Loucy (cell line): ENCODE measurements at regions not wholly inside any gene's neighbourhood (a gene's known extent, or its start where the extent isn't known, plus 50 kb on each side); places are given as distances from the start of the nearest gene placed in this dataset.

Experiments used
- H2AFZ ChIP-seq: fragments of 200-600 bp; sonication (generic); 2 replicates; pipeline ENCODE4 v1.6.0; 2016; ENCODE audit warnings: antibody characterized with exemption, mild to moderate bottlenecking, low read length, moderate library complexity
- H3F3A ChIP-seq: fragments of 200-600 bp; 2 replicates; pipeline ENCODE4 v1.6.0; 2016; ENCODE audit warnings: antibody characterized with exemption, low read depth, mild to moderate bottlenecking
- H3K27me3 ChIP-seq: fragments of 200-600 bp; sonication (generic); 2 replicates; pipeline ENCODE4 v1.6.1; 2014; ENCODE audit warnings: low read length, mild to moderate bottlenecking; ENCODE audit not compliant: insufficient read depth, poor library complexity, severe bottlenecking
- H3K36me3 ChIP-seq: fragments of 200-600 bp; sonication (generic); 2 replicates; pipeline ENCODE4 v1.6.1; 2016; ENCODE audit warnings: low read length; ENCODE audit not compliant: insufficient read depth
- H3K4me1 ChIP-seq: fragments of 200-600 bp; sonication (generic); 2 replicates; pipeline ENCODE4 v1.5.1; 2014; ENCODE audit warnings: low read length, mild to moderate bottlenecking; ENCODE audit not compliant: insufficient read depth, poor library complexity, severe bottlenecking
- H3K4me2 ChIP-seq: fragments of 200-600 bp; sonication (generic); 2 replicates; pipeline ENCODE4 v1.6.0; 2014; ENCODE audit warnings: antibody characterized with exemption, low read length, low read depth, mild to moderate bottlenecking; ENCODE audit not compliant: poor library complexity, severe bottlenecking
- H3K4me3 ChIP-seq: fragments of 200-600 bp; sonication (generic); 2 replicates; pipeline ENCODE4 v1.5.1; 2014; ENCODE audit warnings: low read length, mild to moderate bottlenecking, mixed read lengths; ENCODE audit not compliant: poor library complexity, severe bottlenecking
- H3K79me2 ChIP-seq: fragments of 200-600 bp; sonication (generic); 2 replicates; pipeline ENCODE4 v1.6.1; 2014; ENCODE audit warnings: low read length; ENCODE audit not compliant: insufficient read depth
- H3K9ac ChIP-seq: fragments of 200-600 bp; sonication (generic); 2 replicates; pipeline ENCODE4 v1.6.0; 2014; ENCODE audit warnings: mild to moderate bottlenecking, low read depth, low read length, moderate library complexity; ENCODE audit not compliant: poor library complexity, severe bottlenecking
- H3K9me2 ChIP-seq: fragments of 200-600 bp; sonication (generic); replicated peaks from 2 replicates; pipeline ENCODE4 v1.6.1; 2016; ENCODE audit warnings: low read depth, low read length, mixed read lengths
- H3K9me3 ChIP-seq: fragments of 200-600 bp; sonication (generic); 2 replicates; pipeline ENCODE4 v1.6.1; 2014; ENCODE audit warnings: mild to moderate bottlenecking, antibody characterized with exemption, low read length, low read depth; ENCODE audit not compliant: insufficient read depth
- H4K20me1 ChIP-seq: fragments of 200-600 bp; sonication (generic); 2 replicates; pipeline ENCODE4 v1.6.0; 2014; ENCODE audit warnings: antibody characterized with exemption, low read length, mild to moderate bottlenecking; ENCODE audit not compliant: insufficient read depth, poor library complexity, severe bottlenecking
- CTCF ChIP-seq: fragments of 200-600 bp; sonication (generic); conservative IDR thresholded peaks from 2 replicates; pipeline ENCODE4 v1.5.1; 2014; ENCODE audit warnings: mild to moderate bottlenecking, antibody characterized with exemption, low read length
- EZH2phosphoT487 ChIP-seq: fragments of 200-600 bp; IDR thresholded peaks from 2 replicates; pipeline ENCODE4 v1.6.1; 2018; ENCODE audit warnings: antibody characterized with exemption, mild to moderate bottlenecking, moderate library complexity, borderline replicate concordance

DNA sequence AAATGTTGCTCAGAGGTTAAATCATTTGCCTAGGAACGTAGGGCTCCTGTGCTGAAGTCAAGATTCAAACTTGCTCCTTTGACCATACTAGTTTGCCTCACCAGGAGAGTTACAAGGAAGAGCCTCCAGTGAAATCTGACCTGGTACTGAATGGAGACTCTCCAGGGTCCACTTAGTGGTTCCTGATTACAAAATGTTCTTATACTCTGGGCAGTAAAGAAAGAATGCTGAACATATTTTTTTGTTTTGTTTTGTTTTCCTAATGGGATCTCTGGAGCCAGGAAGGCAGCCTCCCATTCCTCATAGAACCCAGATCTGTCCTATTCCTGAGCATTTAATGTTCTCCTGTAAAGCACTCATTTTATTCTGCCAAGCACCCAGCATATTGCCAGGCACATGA is 256.5 kb upstream of the CLINT1 start:
- Histone ChIP-seq H3K9me3 (no peaks in the 10 kb centered on the region), H3K4me3 (no peak overlapping the region), H3K79me2 (no peaks in the 10 kb centered on the region), H2AFZ (no peak overlapping the region), H3K36me3 (no peaks in the 10 kb centered on the region), H3K9me2 (no peaks in the 10 kb centered on the region), H3F3A (no peaks in the 10 kb centered on the region), H3K27me3 (no peaks in the 10 kb centered on the region), H4K20me1 (no peaks in the 10 kb centered on the region), H3K9ac (no peak overlapping the region), H3K4me2 (no peak overlapping the region), H3K4me1 (peaks cover 3% of the 10 kb centered on the region)
- no peak for TF ChIP-seq EZH2phosphoT487
- TF ChIP-seq CTCF, result no peak

- Histone ChIP-seq H3K4me3 (no peak overlapping the region), H3F3A (no peaks in the 10 kb centered on the region), H3K4me2 (no peak overlapping the region), H3K36me3 (no peaks in the 10 kb centered on the region), H3K79me2 (no peaks in the 10 kb centered on the region), H3K4me1 (no peaks in the 10 kb centered on the region), H3K27me3 (no peaks in the 10 kb centered on the region), H2AFZ (no peak overlapping the region), H3K9ac (no peak overlapping the region), H3K9me3 (no peaks in the 10 kb centered on the region), H3K9me2 (no peaks in the 10 kb centered on the region), H4K20me1 (no peaks in the 10 kb centered on the region)
- TF ChIP-seq EZH2phosphoT487 (no peak), CTCF (no peak)
These were observed 249.2 kb upstream of the CLINT1 start for GRCh38 chr5:158108177-158108576.

- H3K9ac ChIP-seq, result no peak overlapping the region
- H4K20me1 ChIP-seq, result no peaks in the 10 kb centered on the region
- no peaks in the 10 kb centered on the region for H3K79me2 ChIP-seq
- H3K9me3 ChIP-seq, result no peaks in the 10 kb centered on the region
- H2AFZ ChIP-seq, result no peak overlapping the region
- no peak overlapping the region for H3K4me3 ChIP-seq
- no peaks in the 10 kb centered on the region for H3K4me1 ChIP-seq
- H3K9me2 ChIP-seq, result no peaks in the 10 kb centered on the region
- no peaks in the 10 kb centered on the region for H3F3A ChIP-seq
- TF ChIP-seq CTCF, result no peak
- no peak for TF ChIP-seq EZH2phosphoT487
- H3K36me3 ChIP-seq, result no peaks in the 10 kb centered on the region
- H3K27me3 ChIP-seq, result no peaks in the 10 kb centered on the region
- H3K4me2 ChIP-seq, result no peak overlapping the region
These were observed 241.5 kb upstream of the CLINT1 start for GRCh38 chr5:158100373-158100888.
